Cardiac fibroblast (primary cell): ENCODE measurements at regions not wholly inside any gene's neighbourhood (a gene's known extent, or its start where the extent isn't known, plus 50 kb on each side); places are given as distances from the start of the nearest gene placed in this dataset.
"Not testable (repeated sequence)": the region's sequence is repeated elsewhere in the genome, so short reads cannot be mapped to it uniquely, and the experiment has no call there.

ENCODE experiments used
- DNase-seq, 2 donors: peaks; one replicate each; pipeline versions ENCODE4 v3.0.0 to v3.0.0-alpha.2; 2010; ENCODE audit warnings: low read depth in 2 of 2
- H3K4me3 ChIP-seq, 2 donors: replicated peaks in 1 of 2; 1 replicate in 1 of 2; 2 replicates in 1 of 2; pipeline ENCODE4 v1.5.1; 2011; ENCODE audit warnings: low read depth in 2 of 2, low read length in 2 of 2, mild to moderate bottlenecking in 2 of 2, moderate library complexity in 1 of 2
- TF ChIP-seq, protein P1 (sequence below): IDR thresholded peaks from one replicate; pipeline ENCODE4 v1.5.1; 2011; ENCODE audit warnings: low read depth, mild to moderate bottlenecking, low read length, inconsistent platforms

DNA sequence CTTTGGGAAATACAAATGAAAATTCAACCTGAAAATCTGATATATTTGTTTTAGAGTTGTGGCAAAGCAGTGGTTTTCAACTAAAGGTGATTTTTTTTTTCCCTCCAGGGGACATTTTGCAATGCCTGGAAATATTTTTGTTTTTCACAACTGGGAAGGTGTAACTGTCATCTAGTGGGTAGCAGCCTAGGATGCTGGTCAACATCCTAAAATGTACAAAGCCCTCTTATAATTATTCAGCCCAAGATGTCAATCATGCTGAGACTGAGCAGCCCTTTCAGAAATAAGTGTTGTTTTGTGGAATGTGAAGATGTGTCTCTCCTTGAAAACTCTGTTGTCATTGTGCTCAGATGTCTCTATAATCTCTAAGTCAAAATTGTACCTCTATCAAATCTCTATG, 95.2 kb upstream of the NCAM2 start:
- no peak for DNase-seq
- no peak overlapping the region for H3K4me3 ChIP-seq
- TF ChIP-seq, protein P1, sequence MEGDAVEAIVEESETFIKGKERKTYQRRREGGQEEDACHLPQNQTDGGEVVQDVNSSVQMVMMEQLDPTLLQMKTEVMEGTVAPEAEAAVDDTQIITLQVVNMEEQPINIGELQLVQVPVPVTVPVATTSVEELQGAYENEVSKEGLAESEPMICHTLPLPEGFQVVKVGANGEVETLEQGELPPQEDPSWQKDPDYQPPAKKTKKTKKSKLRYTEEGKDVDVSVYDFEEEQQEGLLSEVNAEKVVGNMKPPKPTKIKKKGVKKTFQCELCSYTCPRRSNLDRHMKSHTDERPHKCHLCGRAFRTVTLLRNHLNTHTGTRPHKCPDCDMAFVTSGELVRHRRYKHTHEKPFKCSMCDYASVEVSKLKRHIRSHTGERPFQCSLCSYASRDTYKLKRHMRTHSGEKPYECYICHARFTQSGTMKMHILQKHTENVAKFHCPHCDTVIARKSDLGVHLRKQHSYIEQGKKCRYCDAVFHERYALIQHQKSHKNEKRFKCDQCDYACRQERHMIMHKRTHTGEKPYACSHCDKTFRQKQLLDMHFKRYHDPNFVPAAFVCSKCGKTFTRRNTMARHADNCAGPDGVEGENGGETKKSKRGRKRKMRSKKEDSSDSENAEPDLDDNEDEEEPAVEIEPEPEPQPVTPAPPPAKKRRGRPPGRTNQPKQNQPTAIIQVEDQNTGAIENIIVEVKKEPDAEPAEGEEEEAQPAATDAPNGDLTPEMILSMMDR = no peak

DNA sequence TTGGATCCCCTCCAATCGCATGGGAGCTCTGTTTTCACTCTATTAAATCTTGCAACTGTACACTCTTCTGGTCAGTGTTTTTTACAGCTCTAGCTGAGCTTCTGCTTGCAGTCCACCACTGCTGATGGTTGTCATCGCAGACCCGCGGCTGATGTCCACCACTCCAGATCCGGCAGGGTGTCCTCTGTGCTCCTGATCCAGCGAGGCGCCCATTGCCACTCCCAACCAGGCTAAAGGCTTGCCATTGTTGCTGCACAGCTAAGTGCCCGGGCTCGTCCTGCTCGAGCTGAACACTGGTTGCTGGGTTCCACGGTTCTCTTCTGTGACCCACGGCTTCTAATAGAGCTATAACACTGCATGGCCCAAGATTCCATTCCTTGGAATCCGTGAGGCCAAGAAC, 70.7 kb upstream of the NCAM2 start:
- not testable (repeated sequence) for H3K4me3 ChIP-seq, DNase-seq

DNA sequence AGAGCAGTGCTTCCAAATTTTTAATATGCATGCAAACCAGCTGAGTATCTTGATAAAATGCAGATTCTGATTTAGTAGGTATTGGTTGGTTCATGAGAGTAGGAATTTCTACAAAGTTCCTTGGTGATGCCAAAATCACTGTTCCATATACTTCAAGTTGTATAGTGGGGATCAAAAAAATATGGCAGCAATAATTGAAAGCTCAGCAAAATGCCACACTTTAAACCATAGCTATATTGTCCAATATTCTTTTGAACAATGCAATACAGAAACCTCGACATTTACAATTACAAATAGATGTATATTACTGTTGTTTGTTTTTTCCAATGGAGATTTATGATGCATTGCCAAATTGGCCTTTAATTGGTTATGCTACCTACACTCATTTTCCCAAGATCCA, 55.7 kb upstream of the NCAM2 start:
- no peak overlapping the region for H3K4me3 ChIP-seq
- DNase-seq = no peak
- TF ChIP-seq, protein P1 = no peak

DNA sequence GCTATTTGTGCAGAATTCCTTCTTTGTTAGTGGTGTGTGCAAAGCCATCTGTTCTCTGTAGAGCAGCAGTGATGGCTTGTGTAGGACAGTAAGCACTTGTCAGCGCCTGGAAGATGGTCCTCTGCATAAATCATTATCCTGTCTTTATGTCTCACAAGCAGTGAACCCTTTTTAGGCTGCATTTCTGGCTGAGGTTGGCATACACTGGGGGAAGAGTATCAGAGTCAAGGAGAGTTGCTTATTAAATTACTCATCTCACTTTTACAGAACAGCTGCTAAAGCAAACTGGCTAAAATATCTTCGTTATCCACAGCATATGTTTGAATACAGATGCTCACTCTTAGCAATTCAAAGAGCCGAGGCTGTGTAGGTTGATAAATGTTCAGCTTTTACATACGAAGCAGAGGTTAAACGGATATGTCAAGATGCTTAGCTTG, 54.6 kb upstream of the NCAM2 start:
- no peak for DNase-seq
- H3K4me3 ChIP-seq = no peak overlapping the region
- TF ChIP-seq, protein P1 = no peak

DNA sequence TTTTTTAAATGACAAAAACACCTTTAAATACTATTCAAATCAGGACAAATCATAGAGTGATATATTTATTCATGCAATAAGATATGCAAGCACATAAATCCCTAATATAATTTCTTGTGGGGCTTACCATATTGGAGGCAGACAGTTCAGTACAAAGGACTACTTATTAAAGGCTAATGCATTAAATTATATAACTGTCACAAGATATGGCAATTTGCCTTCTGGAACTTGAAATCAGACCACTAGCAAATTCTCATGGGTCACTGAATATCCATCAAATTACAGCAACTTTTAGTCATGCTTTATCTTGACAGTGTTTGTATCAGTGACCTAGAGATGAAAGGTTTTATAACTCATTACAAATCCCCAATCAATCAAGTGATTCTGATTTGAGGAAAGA, 54.1 kb upstream of the NCAM2 start:
- H3K4me3 ChIP-seq = no peak overlapping the region
- no peak for DNase-seq
- TF ChIP-seq, protein P1 = no peak

DNA sequence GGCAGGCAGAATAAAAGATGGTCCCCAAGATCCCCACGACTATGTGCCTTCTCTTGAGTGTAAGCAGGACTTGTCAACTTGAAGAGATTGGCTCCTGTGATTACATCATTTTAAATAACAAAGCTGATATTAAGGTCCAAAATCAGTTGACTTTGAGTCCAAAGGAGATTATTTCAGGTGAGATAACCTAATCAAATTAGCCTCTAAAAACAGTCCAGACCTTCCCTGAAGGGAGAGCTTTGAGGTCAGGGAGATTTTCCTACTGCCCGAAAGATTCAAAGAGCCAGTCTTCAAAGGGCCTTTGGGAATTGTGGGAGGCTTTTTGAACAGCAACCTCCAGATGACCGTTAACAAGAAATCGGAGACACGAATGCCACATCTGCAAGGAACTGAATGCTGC, 51.5 kb upstream of the NCAM2 start:
- TF ChIP-seq, protein P1 = no peak
- no peak overlapping the region for H3K4me3 ChIP-seq
- DNase-seq = no peak
